ENCODE measurements at regions not wholly inside any gene's neighbourhood (a gene's known extent, or its start where the extent isn't known, plus 50 kb on each side); places are given as distances from the start of the nearest gene placed in this dataset.

- no peak for TF ChIP-seq CTCF (conservative IDR thresholded peaks at IDR 0.05; ENCODE audit: low read depth, low read length)
- TF ChIP-seq EZH2 (IDR thresholded peaks at IDR 0.05; ENCODE audit: borderline replicate concordance, low read depth, low read length, poor library complexity, severe bottlenecking), result no peak
Measured at GRCh38 chr1:157193219-157193618, 55.0 kb upstream of the ETV3 start.
